HepG2 (cell line): ENCODE measurements at regions not wholly inside any gene's neighbourhood (a gene's known extent, or its start where the extent isn't known, plus 50 kb on each side); places are given as distances from the start of the nearest gene placed in this dataset.

Experiments
- ATAC-seq: fragments of 200-7000 bp; cut with Tn5 transposase; 3 replicates; pipeline ENCODE4 v1.9.1; 2020; ENCODE audit warnings: mild to moderate bottlenecking, moderate library complexity
- BruUV-seq: library from RNA; stranded (reverse); fragments of 400-500 nt; replicated peaks from 2 replicates; lab custom pipeline; 2021; lab: Mats Ljungman, UMichigan
- CTCF ChIA-PET: fragments of 300-600 bp; formaldehyde crosslinking; extraction: SDS; loops from one replicate; lab custom pipeline; 2021; ENCODE audit warnings: low total read pairs, inconsistent platforms, low intra/inter-chr PET ratio; lab: Yijun Ruan, JAX
- POLR2A ChIA-PET: fragments of 350-600 bp; sonication (Branson Sonifier 250); formaldehyde crosslinking; loops from one replicate; lab custom pipeline; 2020; ENCODE audit warnings: antibody characterized with exemption, inconsistent platforms; lab: Yijun Ruan, JAX
- DNase-seq: peaks from one replicate; pipeline ENCODE4 v3.0.0-alpha.2; 2015; ENCODE audit warnings: low spot score
- FAIRE-seq: peaks from 3 replicates; lab custom pipeline; 2011; peaks lifted over from hg19 to GRCh38; lab: Jason Lieb, UNC
- H2AFZ ChIP-seq: one replicate; pipeline ENCODE4 v1.6.1; 2011; ENCODE audit warnings: low read length, inconsistent platforms
- H3K27ac ChIP-seq: fragments of 300-600 bp; 3 replicates; pipeline ENCODE4 v1.8.0; 2011; ENCODE audit warnings: mixed run types, mild to moderate bottlenecking, mixed read lengths, low read length, inconsistent platforms; ENCODE audit not compliant: insufficient read depth; ENCODE audit errors: extremely low read length
- H3K27me3 ChIP-seq, 2 experiments: fragments of 200-600 bp in 1 of 2; 2 replicates in 1 of 2; 3 replicates in 1 of 2; pipeline versions ENCODE4 v1.6.0 to v1.8.0; 2011; ENCODE audit warnings: low read length in 2 of 2, mild to moderate bottlenecking in 2 of 2, moderate library complexity in 2 of 2, inconsistent platforms in 1 of 2; ENCODE audit not compliant: insufficient read depth in 2 of 2, control insufficient read depth in 1 of 2
- H3K36me3 ChIP-seq, 2 experiments: fragments of 200-600 bp in 1 of 2; replicated peaks in 1 of 2; 2 replicates in 1 of 2; 3 replicates in 1 of 2; pipeline versions ENCODE4 v1.5.1 to v1.8.0; 2011; ENCODE audit warnings: low read length in 2 of 2, inconsistent platforms in 1 of 2; ENCODE audit not compliant: insufficient read depth in 2 of 2, control insufficient read depth in 1 of 2
- H3K4me1 ChIP-seq: 2 replicates; pipeline ENCODE4 v1.5.1; 2012; ENCODE audit warnings: low read length, inconsistent platforms; ENCODE audit not compliant: insufficient read depth
- H3K4me2 ChIP-seq: 2 replicates; pipeline ENCODE4 v1.6.0; 2011; ENCODE audit warnings: low read depth, low read length, inconsistent platforms
- H3K4me3 ChIP-seq, 3 experiments: fragments of 200-600 bp in 1 of 3; sonication (generic), shearing (Covaris generic) in 1 of 3; replicated peaks in 1 of 3; 2 replicates each; pipeline ENCODE4 v1.5.1; 2011 to 2016; ENCODE audit warnings: low read length in 3 of 3, inconsistent platforms in 2 of 3, low read depth in 2 of 3, mild to moderate bottlenecking in 2 of 3, control low read depth in 1 of 3, mixed read lengths in 1 of 3; ENCODE audit not compliant: insufficient read depth in 1 of 3
- H3K79me2 ChIP-seq: one replicate; pipeline ENCODE4 v1.6.1; 2011; ENCODE audit warnings: low read length, inconsistent platforms; ENCODE audit not compliant: insufficient read depth
- H3K9ac ChIP-seq: 2 replicates; pipeline ENCODE4 v1.6.0; 2011; ENCODE audit warnings: mild to moderate bottlenecking, low read depth, low read length, inconsistent platforms; ENCODE audit not compliant: insufficient read depth
- H3K9me3 ChIP-seq: 2 replicates; pipeline ENCODE4 v1.5.1; 2012; ENCODE audit warnings: mild to moderate bottlenecking, low read length
- H4K20me1 ChIP-seq: 2 replicates; pipeline ENCODE4 v1.6.0; 2011; ENCODE audit warnings: inconsistent platforms, mild to moderate bottlenecking, low read length, moderate library complexity; ENCODE audit not compliant: insufficient read depth
- EHMT2 ChIP-seq: fragments of 200-600 bp; sonication (generic); IDR thresholded peaks from 2 replicates; pipeline ENCODE4 v1.7.0; 2017; ENCODE audit warnings: antibody characterized with exemption, low read depth, low read length, borderline replicate concordance
- ETV6 ChIP-seq: sonication (generic); formaldehyde crosslinking; conservative IDR thresholded peaks from 2 replicates; pipeline ENCODE4 v1.4.0; 2020; ENCODE audit warnings: missing genetic modification reagents
- KDM3A ChIP-seq: IDR thresholded peaks from 2 replicates; pipeline ENCODE4 v1.6.1; 2018; ENCODE audit warnings: low read depth, missing compliant biosample characterization
- MED1 ChIP-seq: sonication (generic); formaldehyde crosslinking; IDR thresholded peaks from 2 replicates; pipeline ENCODE4 v1.4.0; 2020; ENCODE audit warnings: missing genetic modification reagents
- MXI1 ChIP-seq: IDR thresholded peaks from 3 replicates; pipeline ENCODE4 v1.6.1; 2012; ENCODE audit warnings: low read depth, low read length, inconsistent platforms, borderline replicate concordance
- PAF1 ChIP-seq: IDR thresholded peaks from 2 replicates; pipeline ENCODE4 v1.6.1; 2016; ENCODE audit warnings: missing genetic modification reagents, missing compliant biosample characterization
- PHF5A ChIP-seq: IDR thresholded peaks from one replicate; pipeline ENCODE4 v1.6.1; 2018; ENCODE audit warnings: low read depth, missing genetic modification reagents; ENCODE audit not compliant: unreplicated experiment
- PHF8 ChIP-seq: sonication (generic); formaldehyde crosslinking; IDR thresholded peaks from 2 replicates; pipeline ENCODE4 v1.5.0; 2020; ENCODE audit warnings: missing genetic modification reagents
- SMARCC2 ChIP-seq: fragments of 450-650 bp; IDR thresholded peaks from 2 replicates; pipeline ENCODE4 v1.6.1; 2017; ENCODE audit warnings: antibody characterized with exemption, mild to moderate bottlenecking
- TOE1 ChIP-seq: sonication (generic); formaldehyde crosslinking; IDR thresholded peaks from 2 replicates; pipeline ENCODE4 v1.4.0; 2020; ENCODE audit warnings: mild to moderate bottlenecking, missing genetic modification reagents
- ZNF124 ChIP-seq: sonication (generic); formaldehyde crosslinking; IDR thresholded peaks from 2 replicates; pipeline ENCODE4 v1.4.0; 2020; ENCODE audit warnings: missing genetic modification reagents
- ZNF44 ChIP-seq: sonication (generic); formaldehyde crosslinking; IDR thresholded peaks from 2 replicates; pipeline ENCODE4 v1.5.1; 2020; ENCODE audit warnings: mild to moderate bottlenecking, missing genetic modification reagents
- ZNF790 ChIP-seq: sonication (generic); formaldehyde crosslinking; IDR thresholded peaks from 2 replicates; pipeline ENCODE4 v1.8.0; 2022; ENCODE audit warnings: missing genetic modification reagents, mild to moderate bottlenecking, borderline replicate concordance
- ZNF891 ChIP-seq: sonication (generic); formaldehyde crosslinking; IDR thresholded peaks from 2 replicates; pipeline ENCODE4 v1.5.0; 2020; ENCODE audit warnings: mild to moderate bottlenecking, missing genetic modification reagents
- in situ Hi-C: cut with HindIII; loops from 2 replicates; pipeline ENCODE4 v1.10.0; 2017; ENCODE audit warnings: low pct_unique_long_range_greater_than_20kb; ENCODE audit not compliant: extremely low pct_ligation_motif_present
- intact Hi-C: fragments of 100-400 bp; cut with micrococcal nuclease; formaldehyde crosslinking; loops from one replicate; pipeline ENCODE4 v1.10.0; 2022; ENCODE audit not compliant: unreplicated experiment
- TF ChIP-seq, protein P1 (sequence below): sonication (generic); formaldehyde crosslinking; IDR thresholded peaks from 2 replicates; pipeline ENCODE4 v1.5.1; 2020; ENCODE audit warnings: mild to moderate bottlenecking, missing genetic modification reagents, moderate library complexity
- TF ChIP-seq, protein P2 (sequence below): sonication (generic); formaldehyde crosslinking; IDR thresholded peaks from 2 replicates; pipeline ENCODE4 v1.4.0; 2020; ENCODE audit warnings: mild to moderate bottlenecking, missing genetic modification reagents

DNA sequence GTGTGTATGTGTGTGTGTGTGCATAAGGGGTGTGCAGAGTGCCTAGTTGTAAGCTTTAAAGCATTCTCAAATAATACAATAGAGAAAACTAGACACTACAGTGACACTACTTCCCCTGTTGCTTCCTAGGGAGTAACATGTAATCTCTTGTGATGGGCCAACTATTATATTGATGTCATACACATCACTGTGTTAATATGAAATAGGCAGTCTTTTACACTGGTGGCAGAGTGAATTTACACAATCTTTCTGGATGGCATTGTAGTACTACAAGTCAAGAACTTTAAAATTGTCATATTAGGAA is 488.0 kb upstream of the ZEB2 start:
- H3K9me3 ChIP-seq, result no peaks in the 10 kb centered on the region
- FAIRE-seq (no peak), DNase-seq (no peak), ATAC-seq (no peak)
- no peaks in the 10 kb centered on the region for H3K27me3 ChIP-seq
- in situ Hi-C loops, result no loop called here
- ChIA-PET POLR2A (no interaction called here), CTCF (no interaction called here)
- intact Hi-C loops, result no loop called here
- no peak overlapping the region for H3K9ac ChIP-seq
- no peaks in the 10 kb centered on the region for H4K20me1 ChIP-seq
- H2AFZ ChIP-seq, result no peak overlapping the region
- no peaks in the 10 kb centered on the region for H3K4me1 ChIP-seq
- no peak overlapping the region for H3K4me2 ChIP-seq
- H3K27ac ChIP-seq, result no peak overlapping the region
- H3K36me3 ChIP-seq, result no peaks in the 10 kb centered on the region
- H3K79me2 ChIP-seq, result no peaks in the 10 kb centered on the region
- no TSS peak for BruUV-seq
- no peak overlapping the region for H3K4me3 ChIP-seq
- TF ChIP-seq MED1 (CRISPR knock-in tag), result no peak
- TF ChIP-seq ZNF44 (CRISPR knock-in tag), result no peak
- no peak for TF ChIP-seq EHMT2
- no peak for TF ChIP-seq SMARCC2
- no peak for TF ChIP-seq PHF8 (CRISPR knock-in tag)
- TF ChIP-seq PHF5A (CRISPR knock-in tag), result no peak
- TF ChIP-seq ETV6 (CRISPR knock-in tag), result no peak
- no peak for TF ChIP-seq MXI1
- TF ChIP-seq, protein P1, sequence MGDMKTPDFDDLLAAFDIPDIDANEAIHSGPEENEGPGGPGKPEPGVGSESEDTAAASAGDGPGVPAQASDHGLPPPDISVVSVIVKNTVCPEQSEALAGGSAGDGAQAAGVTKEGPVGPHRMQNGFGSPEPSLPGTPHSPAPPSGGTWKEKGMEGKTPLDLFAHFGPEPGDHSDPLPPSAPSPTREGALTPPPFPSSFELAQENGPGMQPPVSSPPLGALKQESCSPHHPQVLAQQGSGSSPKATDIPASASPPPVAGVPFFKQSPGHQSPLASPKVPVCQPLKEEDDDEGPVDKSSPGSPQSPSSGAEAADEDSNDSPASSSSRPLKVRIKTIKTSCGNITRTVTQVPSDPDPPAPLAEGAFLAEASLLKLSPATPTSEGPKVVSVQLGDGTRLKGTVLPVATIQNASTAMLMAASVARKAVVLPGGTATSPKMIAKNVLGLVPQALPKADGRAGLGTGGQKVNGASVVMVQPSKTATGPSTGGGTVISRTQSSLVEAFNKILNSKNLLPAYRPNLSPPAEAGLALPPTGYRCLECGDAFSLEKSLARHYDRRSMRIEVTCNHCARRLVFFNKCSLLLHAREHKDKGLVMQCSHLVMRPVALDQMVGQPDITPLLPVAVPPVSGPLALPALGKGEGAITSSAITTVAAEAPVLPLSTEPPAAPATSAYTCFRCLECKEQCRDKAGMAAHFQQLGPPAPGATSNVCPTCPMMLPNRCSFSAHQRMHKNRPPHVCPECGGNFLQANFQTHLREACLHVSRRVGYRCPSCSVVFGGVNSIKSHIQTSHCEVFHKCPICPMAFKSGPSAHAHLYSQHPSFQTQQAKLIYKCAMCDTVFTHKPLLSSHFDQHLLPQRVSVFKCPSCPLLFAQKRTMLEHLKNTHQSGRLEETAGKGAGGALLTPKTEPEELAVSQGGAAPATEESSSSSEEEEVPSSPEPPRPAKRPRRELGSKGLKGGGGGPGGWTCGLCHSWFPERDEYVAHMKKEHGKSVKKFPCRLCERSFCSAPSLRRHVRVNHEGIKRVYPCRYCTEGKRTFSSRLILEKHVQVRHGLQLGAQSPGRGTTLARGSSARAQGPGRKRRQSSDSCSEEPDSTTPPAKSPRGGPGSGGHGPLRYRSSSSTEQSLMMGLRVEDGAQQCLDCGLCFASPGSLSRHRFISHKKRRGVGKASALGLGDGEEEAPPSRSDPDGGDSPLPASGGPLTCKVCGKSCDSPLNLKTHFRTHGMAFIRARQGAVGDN (CRISPR knock-in tag), result no peak
- no peak for TF ChIP-seq ZNF891
- no peak for TF ChIP-seq TOE1 (CRISPR knock-in tag)
- TF ChIP-seq PAF1, result no peak
- TF ChIP-seq ZNF124 (CRISPR knock-in tag), result no peak
- TF ChIP-seq KDM3A, result no peak
- TF ChIP-seq ZNF790 (CRISPR knock-in tag), result no peak
- TF ChIP-seq, protein P2, sequence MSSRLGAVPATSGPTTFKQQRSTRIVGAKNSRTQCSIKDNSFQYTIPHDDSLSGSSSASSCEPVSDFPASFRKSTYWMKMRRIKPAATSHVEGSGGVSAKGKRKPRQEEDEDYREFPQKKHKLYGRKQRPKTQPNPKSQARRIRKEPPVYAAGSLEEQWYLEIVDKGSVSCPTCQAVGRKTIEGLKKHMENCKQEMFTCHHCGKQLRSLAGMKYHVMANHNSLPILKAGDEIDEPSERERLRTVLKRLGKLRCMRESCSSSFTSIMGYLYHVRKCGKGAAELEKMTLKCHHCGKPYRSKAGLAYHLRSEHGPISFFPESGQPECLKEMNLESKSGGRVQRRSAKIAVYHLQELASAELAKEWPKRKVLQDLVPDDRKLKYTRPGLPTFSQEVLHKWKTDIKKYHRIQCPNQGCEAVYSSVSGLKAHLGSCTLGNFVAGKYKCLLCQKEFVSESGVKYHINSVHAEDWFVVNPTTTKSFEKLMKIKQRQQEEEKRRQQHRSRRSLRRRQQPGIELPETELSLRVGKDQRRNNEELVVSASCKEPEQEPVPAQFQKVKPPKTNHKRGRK (CRISPR knock-in tag), result no peak
